ENCODE measurements at regions not wholly inside any gene's neighbourhood (a gene's known extent, or its start where the extent isn't known, plus 50 kb on each side); places are given as distances from the start of the nearest gene placed in this dataset.
"Not testable (repeated sequence)": the region's sequence is repeated elsewhere in the genome, so short reads cannot be mapped to it uniquely, and the experiment has no call there.

- DNase-seq (ENCODE audit: insufficient read length, low spot score) (no peak), FAIRE-seq (no peak)
- TF ChIP-seq, protein P1, sequence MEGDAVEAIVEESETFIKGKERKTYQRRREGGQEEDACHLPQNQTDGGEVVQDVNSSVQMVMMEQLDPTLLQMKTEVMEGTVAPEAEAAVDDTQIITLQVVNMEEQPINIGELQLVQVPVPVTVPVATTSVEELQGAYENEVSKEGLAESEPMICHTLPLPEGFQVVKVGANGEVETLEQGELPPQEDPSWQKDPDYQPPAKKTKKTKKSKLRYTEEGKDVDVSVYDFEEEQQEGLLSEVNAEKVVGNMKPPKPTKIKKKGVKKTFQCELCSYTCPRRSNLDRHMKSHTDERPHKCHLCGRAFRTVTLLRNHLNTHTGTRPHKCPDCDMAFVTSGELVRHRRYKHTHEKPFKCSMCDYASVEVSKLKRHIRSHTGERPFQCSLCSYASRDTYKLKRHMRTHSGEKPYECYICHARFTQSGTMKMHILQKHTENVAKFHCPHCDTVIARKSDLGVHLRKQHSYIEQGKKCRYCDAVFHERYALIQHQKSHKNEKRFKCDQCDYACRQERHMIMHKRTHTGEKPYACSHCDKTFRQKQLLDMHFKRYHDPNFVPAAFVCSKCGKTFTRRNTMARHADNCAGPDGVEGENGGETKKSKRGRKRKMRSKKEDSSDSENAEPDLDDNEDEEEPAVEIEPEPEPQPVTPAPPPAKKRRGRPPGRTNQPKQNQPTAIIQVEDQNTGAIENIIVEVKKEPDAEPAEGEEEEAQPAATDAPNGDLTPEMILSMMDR (IDR thresholded peaks at IDR 0.05; ENCODE audit: insufficient read depth, missing control alignments), result no peak
These were observed 347.4 kb downstream of the FAM47B start for GRCh38 chrX:35289952-35290351.

- no peak for DNase-seq (ENCODE audit: insufficient read length, low spot score)
These were observed 348.4 kb downstream of the FAM47B start for GRCh38 chrX:35291013-35291412.

GRCh38 chrX:35292522-35292921 lies 349.9 kb downstream of the FAM47B start:
- no peak for FAIRE-seq
- no peak for DNase-seq (ENCODE audit: insufficient read length, low spot score)
- TF ChIP-seq, protein P1 (IDR thresholded peaks at IDR 0.05; ENCODE audit: insufficient read depth, missing control alignments), result no peak

More at GRCh38 chrX:35291013-35291412, 348.4 kb downstream of the FAM47B start:
- TF ChIP-seq, protein P1 (IDR thresholded peaks at IDR 0.05; ENCODE audit: insufficient read depth, missing control alignments), result no peak
- no peak for FAIRE-seq

- FAIRE-seq; DNase-seq (ENCODE audit: insufficient read length, low spot score): not testable (repeated sequence)
These were observed 362.4 kb downstream of the FAM47B start for GRCh38 chrX:35305037-35305436.

- no peak for DNase-seq (ENCODE audit: insufficient read length, low spot score)
- FAIRE-seq, result no peak
- TF ChIP-seq, protein P1 (IDR thresholded peaks at IDR 0.05; ENCODE audit: insufficient read depth, missing control alignments), result no peak
These were observed 397.2 kb downstream of the FAM47B start for GRCh38 chrX:35339796-35340195.

DNA sequence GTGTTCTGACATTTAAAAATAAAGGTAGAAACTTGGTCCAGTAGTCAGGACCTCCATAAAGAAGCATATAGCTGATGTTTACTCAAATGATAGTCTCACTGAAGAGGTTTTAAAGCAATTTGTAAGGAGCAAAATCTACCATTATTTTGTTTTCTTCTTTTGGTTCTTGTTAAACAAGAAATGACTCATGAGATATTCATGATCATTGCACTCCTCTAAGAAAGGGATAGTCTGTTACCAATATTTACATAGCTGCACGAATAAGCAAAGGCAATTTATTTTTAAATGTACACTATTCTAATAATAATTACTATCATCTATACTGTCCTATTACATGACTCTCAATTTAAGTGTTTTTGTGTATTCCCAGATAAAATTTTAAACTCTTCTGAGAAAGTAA lies 397.9 kb downstream of the FAM47B start:
- no peak for DNase-seq (ENCODE audit: insufficient read length, low spot score)
- FAIRE-seq, result no peak
- TF ChIP-seq, protein P1 (IDR thresholded peaks at IDR 0.05; ENCODE audit: insufficient read depth, missing control alignments), result no peak

DNA sequence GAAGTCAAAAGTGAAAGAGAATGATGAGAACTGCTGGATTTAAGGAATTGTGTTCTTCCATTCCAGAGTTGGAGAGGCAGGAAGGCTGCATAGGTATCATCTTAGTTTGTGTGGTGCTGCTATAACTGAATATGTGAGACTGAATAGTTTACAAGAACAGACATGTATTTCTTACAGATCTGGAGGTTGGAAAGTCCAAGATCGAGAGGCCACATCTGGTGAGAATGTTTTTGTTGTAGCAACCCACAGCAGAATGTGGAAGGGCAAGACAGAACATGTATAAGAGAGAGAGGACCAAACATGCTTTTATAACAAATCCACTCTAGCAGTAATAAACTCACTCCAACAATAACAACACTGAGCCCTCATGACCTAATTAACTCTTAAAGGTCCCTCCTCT lies 408.6 kb downstream of the FAM47B start:
- TF ChIP-seq, protein P1 (IDR thresholded peaks at IDR 0.05; ENCODE audit: insufficient read depth, missing control alignments), result no peak
- no peak for FAIRE-seq
- DNase-seq (ENCODE audit: insufficient read length, low spot score), result no peak
